Adrenal gland (tissue), 5 donors: ENCODE measurements at regions not wholly inside any gene's neighbourhood (a gene's known extent, or its start where the extent isn't known, plus 50 kb on each side); places are given as distances from the start of the nearest gene placed in this dataset.

Source experiments
- POLR2A ChIP-seq, 2 donors: fragments of 450-650 bp; IDR thresholded peaks; one replicate each; pipeline ENCODE4 v1.6.1; 2017; ENCODE audit warnings: antibody characterized with exemption in 2 of 2, mild to moderate bottlenecking in 2 of 2, moderate library complexity in 1 of 2
- TF ChIP-seq, protein P1 (sequence below), 6 experiments: fragments of 450-650 bp in 4 of 6; fragments of 200-600 bp in 2 of 6; sonication (generic) in 1 of 6; IDR thresholded peaks; 1 replicate in 5 of 6; 2 replicates in 1 of 6; pipeline versions ENCODE4 v1.5.1 to v1.8.0; 2016 to 2021; ENCODE audit warnings: antibody characterized with exemption in 6 of 6, mild to moderate bottlenecking in 2 of 6, moderate library complexity in 1 of 6
- donor health status: DM: no; HTN: no; CAD: no.

DNA sequence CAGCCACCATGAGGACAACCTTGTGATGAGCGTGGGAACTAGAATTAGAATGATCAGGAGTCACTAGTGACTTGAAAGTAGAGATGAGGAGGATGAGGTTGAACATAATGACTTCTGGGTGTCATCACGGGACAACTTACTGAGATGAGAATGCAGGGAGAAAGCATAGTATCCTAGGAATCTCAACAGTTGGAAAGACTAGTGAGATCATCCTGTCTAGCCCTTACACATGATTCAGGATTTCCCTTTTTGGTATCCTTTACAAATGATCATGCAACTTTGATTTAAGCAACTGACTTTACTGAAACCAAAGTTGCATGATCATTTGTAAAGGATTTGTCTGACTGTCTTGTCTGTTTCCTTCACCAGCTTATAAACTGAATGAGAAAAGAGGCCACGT lies 51.8 kb upstream of the HIF1A start:
- TF ChIP-seq, protein P1, sequence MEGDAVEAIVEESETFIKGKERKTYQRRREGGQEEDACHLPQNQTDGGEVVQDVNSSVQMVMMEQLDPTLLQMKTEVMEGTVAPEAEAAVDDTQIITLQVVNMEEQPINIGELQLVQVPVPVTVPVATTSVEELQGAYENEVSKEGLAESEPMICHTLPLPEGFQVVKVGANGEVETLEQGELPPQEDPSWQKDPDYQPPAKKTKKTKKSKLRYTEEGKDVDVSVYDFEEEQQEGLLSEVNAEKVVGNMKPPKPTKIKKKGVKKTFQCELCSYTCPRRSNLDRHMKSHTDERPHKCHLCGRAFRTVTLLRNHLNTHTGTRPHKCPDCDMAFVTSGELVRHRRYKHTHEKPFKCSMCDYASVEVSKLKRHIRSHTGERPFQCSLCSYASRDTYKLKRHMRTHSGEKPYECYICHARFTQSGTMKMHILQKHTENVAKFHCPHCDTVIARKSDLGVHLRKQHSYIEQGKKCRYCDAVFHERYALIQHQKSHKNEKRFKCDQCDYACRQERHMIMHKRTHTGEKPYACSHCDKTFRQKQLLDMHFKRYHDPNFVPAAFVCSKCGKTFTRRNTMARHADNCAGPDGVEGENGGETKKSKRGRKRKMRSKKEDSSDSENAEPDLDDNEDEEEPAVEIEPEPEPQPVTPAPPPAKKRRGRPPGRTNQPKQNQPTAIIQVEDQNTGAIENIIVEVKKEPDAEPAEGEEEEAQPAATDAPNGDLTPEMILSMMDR (IDR thresholded peaks at IDR 0.05), result no peak
- TF ChIP-seq POLR2A (IDR thresholded peaks at IDR 0.05), result no peak
